HG03064 (cell line): ENCODE measurements at regions not wholly inside any gene's neighbourhood (a gene's known extent, or its start where the extent isn't known, plus 50 kb on each side); places are given as distances from the start of the nearest gene placed in this dataset.
"Not testable (repeated sequence)": the region's sequence is repeated elsewhere in the genome, so short reads cannot be mapped to it uniquely, and the experiment has no call there.

Source experiments
- ATAC-seq: cut with Tn5 transposase; IDR thresholded peaks from one replicate; pipeline ENCODE4 v1.9.1; 2021; ENCODE audit warnings: low read depth; ENCODE audit not compliant: unreplicated experiment

GRCh38 chr7:13793926-13794325 is 195.5 kb downstream of the ETV1 start:
- ATAC-seq, result no peak

DNA sequence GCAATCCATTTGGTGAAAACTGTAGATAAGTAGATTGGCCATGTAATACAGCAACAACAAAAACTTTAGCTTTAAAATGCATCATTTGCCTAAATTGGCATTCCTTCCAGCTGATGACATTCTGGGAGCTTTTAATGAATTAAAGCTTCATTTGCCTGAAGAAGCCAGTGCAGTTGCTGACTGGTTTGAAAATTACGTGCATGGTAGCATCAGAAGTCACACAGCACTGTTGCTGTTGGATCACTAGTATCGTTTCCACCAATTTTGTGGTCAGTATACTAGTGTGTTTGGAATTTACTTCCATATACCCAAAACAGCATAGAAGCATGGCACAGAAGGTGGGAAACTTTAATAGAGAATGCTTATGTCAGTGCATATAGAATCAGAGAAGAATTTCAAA is 194.9 kb downstream of the ETV1 start:
- ATAC-seq, result no peak

DNA sequence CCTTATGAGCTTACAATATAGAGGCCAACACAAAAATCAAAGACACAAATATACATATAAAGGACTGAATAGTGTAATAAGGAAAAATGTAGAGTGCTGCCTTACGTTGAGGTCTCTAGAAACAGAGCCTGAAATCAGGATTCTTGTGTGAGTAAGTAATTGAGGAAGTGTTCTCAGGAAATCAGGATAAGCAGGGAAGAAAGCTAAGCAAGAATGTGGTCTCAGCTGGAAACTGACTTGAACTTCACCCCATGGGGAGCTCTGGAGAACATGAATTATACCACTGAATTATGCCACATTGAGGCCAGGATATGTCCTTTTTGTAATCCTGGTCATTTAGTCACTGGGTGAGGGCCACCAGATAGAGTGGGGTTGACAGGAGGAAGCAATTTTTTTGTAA is 191.9 kb downstream of the ETV1 start:
- no peak for ATAC-seq

- ATAC-seq, result no peak
These were observed 188.6 kb downstream of the ETV1 start for GRCh38 chr7:13800694-13801448.

GRCh38 chr7:13801669-13802068 is 187.8 kb downstream of the ETV1 start:
- ATAC-seq, result no peak

DNA sequence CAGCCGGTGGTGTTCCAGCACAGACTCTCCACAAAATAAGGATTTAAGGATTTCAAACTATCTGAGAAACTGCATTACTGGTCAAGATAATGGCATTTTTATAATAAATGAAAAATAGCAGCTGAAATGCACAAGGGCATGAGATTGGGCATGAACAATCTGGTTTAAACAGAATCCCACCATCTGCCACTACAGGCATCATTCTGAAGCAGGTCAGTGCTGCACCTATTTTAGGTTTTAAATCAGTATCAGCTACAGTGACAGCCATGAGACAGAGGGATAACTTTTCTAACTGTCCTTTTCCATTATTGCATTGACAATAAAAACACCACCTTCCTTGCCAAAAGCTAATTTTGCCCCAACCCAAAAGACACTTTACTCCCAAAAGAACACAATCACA is 186.8 kb downstream of the ETV1 start:
- ATAC-seq, result no peak

GRCh38 chr7:13803134-13803533 is 186.3 kb downstream of the ETV1 start:
- ATAC-seq, result no peak

DNA sequence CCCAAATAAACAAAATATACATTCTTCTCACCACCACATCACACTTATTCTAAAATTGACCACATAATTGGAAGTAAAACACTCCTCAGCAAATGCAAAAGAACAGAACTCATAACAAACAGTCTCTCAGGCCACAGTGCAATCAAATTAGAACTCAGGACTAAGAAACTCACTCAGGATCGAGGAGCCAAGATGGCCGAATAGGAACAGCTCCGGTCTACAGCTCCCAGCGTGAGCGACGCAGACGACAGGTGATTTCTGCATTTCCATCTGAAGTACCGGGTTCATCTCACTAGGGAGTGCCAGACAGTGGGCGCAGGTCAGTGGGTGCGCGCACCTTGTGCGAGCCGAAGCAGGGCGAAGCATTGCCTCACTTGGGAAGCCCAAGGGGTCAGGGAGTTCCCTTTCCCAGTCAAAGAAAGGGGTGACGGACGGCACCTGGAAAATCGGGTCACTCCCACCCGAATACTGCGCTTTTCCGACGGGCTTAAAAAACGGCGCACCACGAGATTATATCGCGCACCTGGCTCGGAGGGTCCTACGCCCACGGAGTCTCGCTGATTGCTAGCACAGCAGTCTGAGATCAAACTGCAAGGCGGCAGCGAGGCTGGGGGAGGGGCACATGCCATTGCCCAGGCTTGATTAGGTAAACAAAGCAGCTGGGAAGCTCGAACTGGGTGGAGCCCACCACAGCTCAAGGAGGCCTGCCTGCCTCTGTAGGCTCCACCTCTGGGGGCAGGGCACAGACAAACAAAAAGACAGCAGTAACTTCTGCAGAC is 183.2 kb downstream of the ETV1 start:
- not testable (repeated sequence) for ATAC-seq

GRCh38 chr7:13817230-13817629 is 172.2 kb downstream of the ETV1 start:
- not testable (repeated sequence) for ATAC-seq

- no peak for ATAC-seq
These were observed 168.2 kb downstream of the ETV1 start for GRCh38 chr7:13821152-13821787.

GRCh38 chr7:13822678-13823077 is 166.8 kb downstream of the ETV1 start:
- no peak for ATAC-seq

DNA sequence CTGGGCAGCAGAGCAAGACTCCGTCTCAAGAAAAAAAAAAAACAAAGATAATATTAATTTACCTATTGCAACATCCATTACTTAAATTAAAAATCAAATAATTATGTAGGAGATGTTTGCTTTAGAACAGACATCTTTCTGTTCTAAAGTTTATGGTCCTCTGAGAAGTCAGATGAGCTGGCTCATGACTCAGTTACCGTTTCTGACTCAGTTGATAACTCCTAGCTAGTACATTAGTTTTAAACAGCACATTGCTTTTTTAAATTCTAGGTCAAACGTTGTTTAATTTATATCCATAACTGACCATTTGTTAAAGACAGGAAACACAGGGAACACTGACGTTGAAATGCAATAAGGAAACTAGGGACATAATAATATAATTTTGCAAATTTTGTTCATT is 162.7 kb downstream of the ETV1 start:
- no peak for ATAC-seq

- no peak for ATAC-seq
These were observed 161.8 kb downstream of the ETV1 start for GRCh38 chr7:13827716-13828115.

DNA sequence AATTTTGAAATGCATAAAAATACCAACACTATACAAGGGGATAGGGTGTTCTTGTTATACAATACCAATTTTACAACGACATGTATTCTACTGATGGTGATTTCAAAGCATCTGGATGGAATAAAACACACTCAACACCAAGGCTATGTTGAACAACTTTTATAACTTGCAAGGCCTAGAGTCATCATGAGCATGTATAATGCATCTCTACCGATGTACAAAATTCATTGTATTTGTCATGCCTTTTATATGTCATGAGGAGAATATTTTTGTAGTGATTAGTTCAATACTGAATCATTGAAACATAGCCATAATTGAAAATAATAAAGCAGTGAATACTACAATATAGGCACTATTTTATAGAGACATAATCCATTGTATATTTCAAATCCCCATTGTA is 160.2 kb downstream of the ETV1 start:
- ATAC-seq, result no peak

DNA sequence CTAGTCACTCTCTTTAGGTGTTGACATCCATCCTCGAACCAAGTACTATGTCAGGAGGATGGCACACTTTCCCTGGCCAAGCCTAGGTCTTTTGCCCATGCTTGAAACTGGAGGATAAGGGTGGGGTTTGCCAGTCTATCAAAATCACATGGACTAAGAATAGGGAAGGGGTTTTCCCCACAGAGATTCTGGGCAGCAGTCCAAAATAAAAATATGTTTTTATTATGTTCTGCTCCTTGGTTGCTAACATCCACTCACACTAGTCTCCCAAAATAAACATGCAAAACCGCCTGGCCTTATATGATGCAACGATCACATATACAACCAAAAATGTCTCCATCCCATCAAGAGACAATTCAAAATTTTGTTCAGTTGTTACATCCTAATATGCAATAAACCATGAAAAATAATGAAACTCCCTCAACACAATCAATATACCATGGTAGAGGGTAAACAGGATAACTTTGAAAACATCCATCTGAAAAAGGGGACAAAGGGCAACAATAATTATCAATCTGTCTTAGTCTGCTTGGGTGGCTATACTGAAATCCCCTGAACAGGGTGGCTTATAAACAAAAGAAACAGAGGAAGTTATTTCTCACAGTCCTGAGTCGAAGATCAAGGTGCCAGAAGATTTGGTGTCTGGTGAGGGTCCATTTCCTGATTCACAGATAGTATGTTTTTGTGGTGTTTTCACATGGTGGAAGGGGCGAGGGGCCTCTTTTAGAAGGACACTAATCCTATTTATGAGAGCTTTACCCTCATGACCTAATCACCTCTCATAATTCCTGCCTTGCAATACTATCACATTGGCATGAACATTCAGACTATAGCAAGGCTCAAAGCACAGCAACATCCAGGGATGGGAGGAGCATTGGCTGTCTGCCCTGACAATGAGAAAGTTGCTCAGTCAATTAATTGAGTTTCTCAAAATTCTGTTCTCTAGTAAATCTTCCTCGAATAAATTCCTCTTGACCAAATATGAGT is 159.3 kb downstream of the ETV1 start:
- ATAC-seq, result no peak

GRCh38 chr7:13832346-13832745 is 157.1 kb downstream of the ETV1 start:
- no peak for ATAC-seq

- no peak for ATAC-seq
These were observed 155.1 kb downstream of the ETV1 start for GRCh38 chr7:13834328-13834761.

GRCh38 chr7:13835442-13835841 is 154.0 kb downstream of the ETV1 start:
- no peak for ATAC-seq

DNA sequence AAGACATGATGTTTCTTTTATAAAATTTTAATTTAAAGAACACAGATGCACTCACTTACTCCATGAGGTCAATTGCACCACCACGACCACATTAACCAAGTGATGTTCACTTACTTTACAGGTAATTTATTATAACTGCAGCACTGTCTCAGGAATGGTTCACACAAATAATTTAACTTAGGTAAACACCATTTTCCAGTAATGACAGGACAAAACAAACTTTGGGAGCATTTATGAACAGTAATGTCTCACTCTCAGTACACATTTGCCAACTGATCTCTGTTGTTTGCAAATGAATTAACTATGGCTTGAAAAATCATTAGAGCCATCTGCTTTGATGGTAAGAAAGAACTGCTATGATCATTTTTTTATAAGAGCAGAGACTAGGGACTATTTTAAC is 150.4 kb downstream of the ETV1 start:
- ATAC-seq, result no peak
